H1 (cell line): ENCODE measurements at regions not wholly inside any gene's neighbourhood (a gene's known extent, or its start where the extent isn't known, plus 50 kb on each side); places are given as distances from the start of the nearest gene placed in this dataset.

Experiments
- CTCF ChIA-PET: fragments of 300-600 bp; sonication (Branson Sonifier 250); formaldehyde crosslinking; loops from one replicate; lab custom pipeline; 2021; ENCODE audit not compliant: partially characterized antibody; lab: Charles Lee
- POLR2A ChIA-PET: fragments of 300-600 bp; sonication (Branson Sonifier 250); formaldehyde crosslinking; loops from one replicate; lab custom pipeline; 2021; ENCODE audit warnings: inconsistent platforms; ENCODE audit not compliant: partially characterized antibody; lab: Charles Lee
- DNase-seq, 2 experiments: peaks; one replicate each; pipeline versions ENCODE4 v3.0.0 to v3.0.0-alpha.2; 2010 to 2022; ENCODE audit warnings: low spot score in 2 of 2, low read depth in 1 of 2, mixed read lengths in 1 of 2
- FAIRE-seq: peaks from 2 replicates; lab custom pipeline; 2011; peaks lifted over from hg19 to GRCh38; lab: Jason Lieb, UNC
- H2AFZ ChIP-seq: 2 replicates; pipeline ENCODE4 v1.8.1; 2012; ENCODE audit warnings: low read length, inconsistent platforms
- H2AK5ac ChIP-seq: 2 replicates; pipeline ENCODE4 v1.6.1; 2013; ENCODE audit warnings: low read depth, low read length
- H2BK120ac ChIP-seq: replicated peaks from 2 replicates; pipeline ENCODE3; 2013; ENCODE audit warnings: low read depth, low read length, inconsistent platforms
- H2BK12ac ChIP-seq: 2 replicates; pipeline ENCODE4 v1.6.1; 2013; ENCODE audit warnings: low read depth, low read length
- H2BK15ac ChIP-seq: 2 replicates; pipeline ENCODE4 v1.6.1; 2013; ENCODE audit warnings: low read length
- H2BK20ac ChIP-seq: 2 replicates; pipeline ENCODE4 v1.6.1; 2013; ENCODE audit warnings: low read length
- H2BK5ac ChIP-seq: 2 replicates; pipeline ENCODE4 v1.6.1; 2013; ENCODE audit warnings: low read depth, low read length
- H3K14ac ChIP-seq: 2 replicates; pipeline ENCODE4 v1.6.1; 2013; ENCODE audit warnings: inconsistent platforms; ENCODE audit not compliant: insufficient read length
- H3K18ac ChIP-seq: 2 replicates; pipeline ENCODE4 v1.6.1; 2013; ENCODE audit warnings: low read length; ENCODE audit errors: extremely low read depth
- H3K23ac ChIP-seq: 2 replicates; pipeline ENCODE4 v1.6.1; 2013; ENCODE audit warnings: inconsistent platforms; ENCODE audit not compliant: insufficient read length
- H3K23me2 ChIP-seq: 2 replicates; pipeline ENCODE4 v1.6.1; 2013; ENCODE audit warnings: low read depth, low read length
- H3K27ac ChIP-seq: 2 replicates; pipeline ENCODE4 v1.6.1; 2011; ENCODE audit warnings: low read depth, low read length, inconsistent platforms
- H3K27me3 ChIP-seq, 4 experiments: replicated peaks in 1 of 4; 1 replicate in 1 of 4; 2 replicates in 3 of 4; pipeline versions ENCODE4 v1.6.1 to v1.8.1; 2011 to 2013; ENCODE audit warnings: low read length in 3 of 4, mild to moderate bottlenecking in 3 of 4, inconsistent platforms in 2 of 4, mixed read lengths in 2 of 4, moderate library complexity in 1 of 4; ENCODE audit not compliant: control insufficient read depth in 3 of 4, insufficient read depth in 3 of 4; ENCODE audit errors: extremely low read depth in 1 of 4
- H3K36me3 ChIP-seq, 4 experiments: 2 replicates each; pipeline versions ENCODE4 v1.6.1 to v1.8.1; 2011 to 2013; ENCODE audit warnings: mild to moderate bottlenecking in 4 of 4, low read length in 3 of 4, moderate library complexity in 2 of 4, control low read depth in 1 of 4, inconsistent platforms in 1 of 4; ENCODE audit not compliant: insufficient read depth in 4 of 4, control insufficient read depth in 2 of 4
- H3K4ac ChIP-seq: replicated peaks from 2 replicates; pipeline ENCODE3; 2013; ENCODE audit warnings: low read length, low read depth, mixed read lengths, inconsistent platforms; ENCODE audit not compliant: insufficient read length
- H3K4me1 ChIP-seq, 4 experiments: replicated peaks in 1 of 4; 1 replicate in 1 of 4; 2 replicates in 3 of 4; pipeline versions ENCODE4 v1.6.1 to v1.8.1; 2011 to 2013; ENCODE audit warnings: low read length in 3 of 4, inconsistent platforms in 2 of 4, mixed read lengths in 1 of 4; ENCODE audit not compliant: insufficient read depth in 4 of 4, control insufficient read depth in 3 of 4
- H3K4me2 ChIP-seq, 2 experiments: 2 replicates each; pipeline versions ENCODE4 v1.6.1 to v1.8.1; 2011 to 2013; ENCODE audit warnings: low read depth in 2 of 2, low read length in 2 of 2, control low read depth in 1 of 2, inconsistent platforms in 1 of 2, mild to moderate bottlenecking in 1 of 2; ENCODE audit not compliant: insufficient read depth in 1 of 2
- H3K4me3 ChIP-seq, 4 experiments: fragments of 200-600, 300-600 bp in 1 of 4; sonication (generic), shearing (Covaris generic), sonication (Bioruptor Twin) in 1 of 4; 2 replicates each; pipeline versions ENCODE4 v1.5.1 to v1.8.1; 2011 to 2016; ENCODE audit warnings: low read length in 4 of 4, low read depth in 3 of 4, control low read depth in 2 of 4, inconsistent platforms in 2 of 4, mild to moderate bottlenecking in 2 of 4, mixed read lengths in 1 of 4, moderate library complexity in 1 of 4; ENCODE audit not compliant: insufficient read depth in 2 of 4; ENCODE audit errors: extremely low read depth in 1 of 4
- H3K56ac ChIP-seq: replicated peaks from 2 replicates; pipeline ENCODE3; 2013; ENCODE audit warnings: low read depth, mild to moderate bottlenecking, mixed read lengths, low read length, inconsistent platforms; ENCODE audit not compliant: insufficient read length
- H3K79me1 ChIP-seq: 2 replicates; pipeline ENCODE4 v1.6.1; 2013; ENCODE audit warnings: low read depth, low read length, control low read depth
- H3K79me2 ChIP-seq, 2 experiments: 2 replicates each; pipeline versions ENCODE4 v1.6.1 to v1.8.1; 2012 to 2013; ENCODE audit warnings: low read length in 2 of 2, mild to moderate bottlenecking in 2 of 2, inconsistent platforms in 1 of 2; ENCODE audit not compliant: insufficient read depth in 2 of 2, control insufficient read depth in 1 of 2
- H3K9ac ChIP-seq, 4 experiments: replicated peaks in 1 of 4; 1 replicate in 1 of 4; 2 replicates in 3 of 4; pipeline versions ENCODE4 v1.6.1 to v1.8.1; 2011 to 2013; ENCODE audit warnings: low read depth in 3 of 4, low read length in 3 of 4, control low read depth in 2 of 4, mild to moderate bottlenecking in 2 of 4, moderate library complexity in 2 of 4, inconsistent platforms in 1 of 4; ENCODE audit errors: extremely low read depth in 1 of 4
- H3K9me3 ChIP-seq, 2 experiments: 2 replicates each; pipeline versions ENCODE4 v1.6.1 to v1.8.1; 2012 to 2013; ENCODE audit warnings: mild to moderate bottlenecking in 2 of 2, moderate library complexity in 2 of 2, control low read depth in 1 of 2, inconsistent platforms in 1 of 2, low read depth in 1 of 2, low read length in 1 of 2, mixed read lengths in 1 of 2; ENCODE audit not compliant: insufficient read depth in 2 of 2
- H4K20me1 ChIP-seq, 2 experiments: replicated peaks in 1 of 2; 2 replicates each; pipeline versions ENCODE3 to v1.8.1; 2011 to 2013; ENCODE audit warnings: inconsistent platforms in 2 of 2, low read length in 2 of 2, mild to moderate bottlenecking in 1 of 2; ENCODE audit not compliant: insufficient read depth in 2 of 2, control insufficient read depth in 1 of 2
- H4K5ac ChIP-seq: 2 replicates; pipeline ENCODE4 v1.6.1; 2013; ENCODE audit warnings: low read length, low read depth, mixed read lengths, inconsistent platforms; ENCODE audit not compliant: insufficient read length
- H4K8ac ChIP-seq: 2 replicates; pipeline ENCODE4 v1.8.0; 2013; ENCODE audit warnings: mild to moderate bottlenecking, moderate library complexity, low read length, inconsistent platforms; ENCODE audit not compliant: insufficient read depth; ENCODE audit errors: extremely low read depth
- H4K91ac ChIP-seq: replicated peaks from 2 replicates; pipeline ENCODE3; 2013; ENCODE audit warnings: low read length, mixed read lengths, inconsistent platforms; ENCODE audit not compliant: insufficient read length
- EGR1 ChIP-seq: IDR thresholded peaks from 2 replicates; pipeline ENCODE4 v1.6.1; 2011; ENCODE audit warnings: low read depth, low read length, borderline replicate concordance
- EZH2 ChIP-seq: fragments of 200-600 bp; sonication (generic); IDR thresholded peaks from 2 replicates; pipeline ENCODE4 v1.7.1; 2012; ENCODE audit warnings: low read depth, mild to moderate bottlenecking, moderate library complexity, low read length, inconsistent platforms; ENCODE audit not compliant: severe bottlenecking
- FOSL1 ChIP-seq: IDR thresholded peaks from 2 replicates; pipeline ENCODE4 v1.6.1; 2011; ENCODE audit warnings: mild to moderate bottlenecking, low read depth, low read length, moderate library complexity; ENCODE audit not compliant: insufficient read depth
- HDAC2 ChIP-seq, 2 experiments: fragments of 300-600 bp in 1 of 2; sonication (generic) in 1 of 2; IDR thresholded peaks; 2 replicates each; pipeline ENCODE4 v1.6.1; 2011 to 2012; ENCODE audit warnings: low read depth in 2 of 2, low read length in 2 of 2, mild to moderate bottlenecking in 2 of 2, moderate library complexity in 2 of 2, borderline replicate concordance in 1 of 2, inconsistent platforms in 1 of 2
- KDM5A ChIP-seq: fragments of 200-600 bp; IDR thresholded peaks from 2 replicates; pipeline ENCODE4 v1.7.1; 2012; ENCODE audit warnings: mild to moderate bottlenecking, low read length, inconsistent platforms, mixed read lengths
- MAFK ChIP-seq: IDR thresholded peaks from 2 replicates; pipeline ENCODE4 v1.6.1; 2012; ENCODE audit warnings: low read depth, mild to moderate bottlenecking, improper control_type of control experiment, low read length
- PHF8 ChIP-seq: fragments of 200-600 bp; sonication (generic); conservative IDR thresholded peaks from 2 replicates; pipeline ENCODE4 v1.7.1; 2012; ENCODE audit warnings: low read depth, mild to moderate bottlenecking, inconsistent platforms, low read length, moderate library complexity
- RXRA ChIP-seq: IDR thresholded peaks from 2 replicates; pipeline ENCODE4 v1.6.1; 2011; ENCODE audit warnings: low read depth, mild to moderate bottlenecking, low read length, moderate library complexity; ENCODE audit not compliant: insufficient read depth
- SAP30 ChIP-seq: fragments of 300-600 bp; sonication (generic); IDR thresholded peaks from 2 replicates; pipeline ENCODE4 v1.7.1; 2012; ENCODE audit warnings: low read length, moderate library complexity, mild to moderate bottlenecking, inconsistent platforms; ENCODE audit not compliant: insufficient read depth, insufficient replicate concordance
- SP1 ChIP-seq: IDR thresholded peaks from 2 replicates; pipeline ENCODE4 v1.6.1; 2011; ENCODE audit warnings: low read depth, low read length
- SP4 ChIP-seq: IDR thresholded peaks from 2 replicates; pipeline ENCODE4 v1.6.1; 2012; ENCODE audit warnings: low read length, inconsistent platforms
- TAF1 ChIP-seq: IDR thresholded peaks from 2 replicates; pipeline ENCODE4 v1.6.1; 2011; ENCODE audit warnings: mild to moderate bottlenecking, low read depth, low read length
- TBP ChIP-seq: IDR thresholded peaks from 2 replicates; pipeline ENCODE4 v1.6.1; 2011; ENCODE audit warnings: low read depth, low read length, improper control_type of control experiment
- WGBS, 2 experiments: shearing (Covaris generic) in 1 of 2; methylation state at CpG; one replicate each; pipeline versions ENCODE4 v1.1.6 to v1.1.7; 2013 to 2015; ENCODE audit warnings: low lambda C conversion rate in 2 of 2, mixed read lengths in 2 of 2, inconsistent platforms in 1 of 2, low coverage in 1 of 2, missing lambda C conversion rate in 1 of 2; ENCODE audit not compliant: insufficient replicate concordance in 2 of 2, insufficient coverage in 1 of 2, insufficient read length in 1 of 2; ENCODE audit errors: extremely low coverage in 1 of 2, missing lambda C conversion rate in 1 of 2; 5-methylcytosine and 5-hydroxymethylcytosine counted together
- TF ChIP-seq, protein P1 (sequence below): IDR thresholded peaks from 2 replicates; pipeline ENCODE4 v1.6.1; 2011; ENCODE audit warnings: low read length, improper control_type of control experiment

DNA sequence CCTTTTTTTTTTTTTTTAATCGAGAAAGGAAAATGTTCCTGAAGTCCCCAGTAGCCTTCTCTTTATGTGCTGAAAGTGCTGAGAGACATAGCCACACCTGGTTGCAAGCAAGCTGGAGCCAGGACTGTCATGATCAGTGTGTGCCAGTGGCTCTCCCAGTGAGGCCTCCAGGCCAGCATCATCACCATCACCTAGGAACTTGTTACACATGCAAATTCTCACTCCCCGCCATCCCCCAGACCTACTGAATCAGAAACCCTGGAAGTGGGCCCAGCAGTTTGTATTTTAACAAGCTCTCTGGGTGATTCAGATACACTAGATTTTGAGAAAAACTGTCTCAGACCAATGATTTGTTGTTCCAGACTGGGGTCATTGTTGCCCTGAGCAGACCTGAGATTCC lies 181.9 kb upstream of the GLRA1 start:
- CTCF ChIA-PET, result interaction anchor here (0.8 to 1.2 kb wide), 2 partner anchors 11 to 76 kb away, joined by 3 read pairs; no protein-coding TSS in a partner anchor
- Histone ChIP-seq H3K4me2 (no peak overlapping the region), H3K79me1 (no peaks in the 10 kb centered on the region), H3K23ac (no peak overlapping the region), H4K8ac (no peak overlapping the region), H2BK12ac (no peak overlapping the region), H3K79me2 (no peaks in the 10 kb centered on the region), H2AFZ (no peak overlapping the region), H2BK15ac (no peak overlapping the region), H3K36me3 (no peaks in the 10 kb centered on the region), H2BK20ac (no peak overlapping the region), H3K27me3 (no peaks in the 10 kb centered on the region), H3K4me1 (peaks cover 0 to 6% (median 3%) of the 10 kb centered on the region in 4 experiments; a peak in 2 of 7 replicates), H4K5ac (no peak overlapping the region), H2BK5ac (no peak overlapping the region), H3K14ac (no peak overlapping the region), H3K4me3 (no peak overlapping the region), H3K18ac (no peak overlapping the region), H2BK120ac (no peak overlapping the region), H3K27ac (no peak overlapping the region), H3K56ac (no peak overlapping the region), H4K91ac (no peak overlapping the region), H3K4ac (no peak overlapping the region), H4K20me1 (no peaks in the 10 kb centered on the region), H3K23me2 (no peaks in the 10 kb centered on the region; the same call in 1 of the 2 replicates), H3K9me3 (no peaks in the 10 kb centered on the region), H3K9ac (no peak overlapping the region), H2AK5ac (no peak overlapping the region)
- POLR2A ChIA-PET, result no interaction called here
- FAIRE-seq (no peak), DNase-seq (no peak)
- WGBS, 2 experiments, result 88% methylated on average over 2 of the region's 2 CpGs; no CpG with 5 or more reads in 1 of the 2 experiments
- no peak for TF ChIP-seq SAP30
- TF ChIP-seq EZH2, result no peak
- no peak for TF ChIP-seq PHF8
- TF ChIP-seq RXRA, result no peak
- TF ChIP-seq MAFK, result no peak
- no peak for TF ChIP-seq EGR1
- TF ChIP-seq, protein P1, sequence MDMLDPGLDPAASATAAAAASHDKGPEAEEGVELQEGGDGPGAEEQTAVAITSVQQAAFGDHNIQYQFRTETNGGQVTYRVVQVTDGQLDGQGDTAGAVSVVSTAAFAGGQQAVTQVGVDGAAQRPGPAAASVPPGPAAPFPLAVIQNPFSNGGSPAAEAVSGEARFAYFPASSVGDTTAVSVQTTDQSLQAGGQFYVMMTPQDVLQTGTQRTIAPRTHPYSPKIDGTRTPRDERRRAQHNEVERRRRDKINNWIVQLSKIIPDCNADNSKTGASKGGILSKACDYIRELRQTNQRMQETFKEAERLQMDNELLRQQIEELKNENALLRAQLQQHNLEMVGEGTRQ, result no peak
- no peak for TF ChIP-seq SP4
- no peak for TF ChIP-seq HDAC2 (IDR thresholded peaks at IDR 0.05; ENCODE audit: borderline replicate concordance in 1 of 2, low read depth in 2 of 2, low read length in 2 of 2)
- TF ChIP-seq TAF1, result no peak
- TF ChIP-seq SP1, result no peak
- TF ChIP-seq TBP, result no peak
- no peak for TF ChIP-seq KDM5A
- no peak for TF ChIP-seq FOSL1
